ENCODE measurements at regions not wholly inside any gene's neighbourhood (a gene's known extent, or its start where the extent isn't known, plus 50 kb on each side); places are given as distances from the start of the nearest gene placed in this dataset.

GRCh38 chr12:124428792-124429281, 133.9 kb downstream of the RFLNA start:
- ATAC-seq (no peak), DNase-seq (no peak)

GRCh38 chr12:124428136-124428791, 133.4 kb downstream of the RFLNA start:
- ATAC-seq, result no peak
- no peak for DNase-seq

DNA sequence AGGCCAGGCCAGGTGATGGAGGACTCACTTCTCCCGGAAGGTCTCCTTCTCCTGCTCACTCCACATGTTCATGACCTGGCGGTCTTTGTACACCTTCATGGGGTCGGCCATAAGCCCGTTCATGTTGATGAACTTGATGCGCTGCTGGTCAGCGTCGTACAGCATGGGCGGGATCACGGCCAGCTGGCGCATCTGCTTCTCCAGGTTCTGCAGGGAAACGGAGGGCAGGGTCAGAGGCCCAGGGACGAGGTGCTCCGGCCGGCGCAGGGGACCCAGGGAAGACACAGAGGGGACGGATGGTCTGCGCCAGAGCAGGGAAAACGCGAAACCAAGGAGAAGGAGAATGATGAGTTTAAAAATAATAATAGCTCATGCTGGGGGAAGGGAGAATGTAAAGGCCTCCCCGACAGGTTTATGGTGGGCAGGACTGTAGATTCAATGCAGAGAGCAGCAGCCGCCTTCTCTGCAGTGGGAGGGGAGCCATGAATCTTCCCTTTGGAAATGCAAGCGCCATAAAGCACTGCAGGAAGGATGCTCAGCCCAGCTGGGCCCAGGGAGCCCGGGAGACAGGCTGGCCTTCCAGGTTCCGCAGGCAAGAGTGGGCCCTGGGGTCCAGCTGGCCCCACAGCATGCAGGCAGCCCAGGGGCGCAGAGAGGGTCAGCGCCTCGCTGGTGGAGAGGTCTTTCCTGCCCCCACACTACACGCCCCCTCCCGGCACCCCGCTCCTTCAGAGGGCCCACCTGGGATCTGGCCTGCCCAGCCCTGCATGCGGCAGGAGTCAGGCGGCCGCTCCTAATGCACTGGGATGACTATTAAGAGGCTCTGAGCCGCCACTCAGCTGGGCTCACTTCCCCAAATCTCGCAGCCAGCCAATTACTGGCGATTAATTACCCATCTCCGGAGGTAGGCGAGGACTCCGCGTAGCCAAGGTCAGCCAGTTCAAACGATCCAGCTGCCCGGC, 132.0 kb downstream of the RFLNA start:
- DNase-seq (no peak), ATAC-seq (no peak)

DNA sequence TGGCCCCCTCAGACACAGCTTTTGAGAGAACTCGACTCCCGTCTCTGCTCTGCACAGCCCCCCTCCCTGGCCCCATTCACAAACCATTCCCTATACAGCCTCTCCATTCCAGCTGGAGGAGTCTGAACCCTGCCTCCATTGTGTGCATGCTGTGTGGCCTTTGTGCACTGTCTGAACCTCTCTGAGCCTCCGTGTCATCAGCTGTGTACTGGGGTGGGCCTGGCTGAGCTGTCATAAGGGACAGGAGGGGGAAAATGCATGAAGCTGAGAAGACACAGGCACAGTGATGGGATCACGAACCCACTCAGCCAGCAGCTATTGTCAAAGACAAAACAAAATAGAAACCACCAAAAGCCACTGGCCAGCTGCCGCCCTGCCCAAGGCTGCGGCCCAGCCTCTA, 130.8 kb downstream of the RFLNA start:
- DNase-seq (no peak), ATAC-seq (no peak)

GRCh38 chr12:124424516-124424905, 129.6 kb downstream of the RFLNA start:
- ATAC-seq (no peak), DNase-seq (no peak)

GRCh38 chr12:124423761-124424515, 129.0 kb downstream of the RFLNA start:
- DNase-seq, result peak; percentile 12
- ATAC-seq, result no peak

- DNase-seq (no peak), ATAC-seq (no peak)
Measured at GRCh38 chr12:124422570-124423523, 128.0 kb downstream of the RFLNA start.

DNA sequence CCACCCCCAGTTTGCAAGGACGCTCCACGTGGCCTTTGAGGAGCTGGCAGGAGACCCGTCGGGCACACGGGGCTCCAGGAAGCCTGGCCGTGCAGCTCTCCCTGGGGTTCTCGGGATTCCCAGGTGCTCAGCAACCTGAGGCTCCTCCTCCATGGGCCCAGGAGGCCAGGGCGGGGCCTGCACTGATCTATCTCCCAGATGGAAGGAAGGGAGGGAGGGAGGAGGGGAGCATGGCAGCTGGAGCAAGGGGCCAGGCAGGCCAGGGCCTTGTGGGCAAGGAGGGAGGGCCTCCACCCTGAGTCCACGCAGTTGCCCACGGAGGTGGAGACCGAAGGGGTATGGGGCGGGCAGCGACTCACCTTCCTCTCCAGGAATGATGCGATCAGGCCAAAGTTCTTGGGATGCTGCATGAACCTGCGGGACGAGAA, 127.3 kb downstream of the RFLNA start:
- ATAC-seq (no peak), DNase-seq (no peak)

GRCh38 chr12:124420996-124421674, 126.2 kb downstream of the RFLNA start:
- no peak for DNase-seq
- ATAC-seq, result no peak

GRCh38 chr12:124420041-124420995, 125.4 kb downstream of the RFLNA start:
- DNase-seq, result no peak
- no peak for ATAC-seq

- DNase-seq (no peak), ATAC-seq (no peak)
Measured at GRCh38 chr12:124419292-124420040, 124.6 kb downstream of the RFLNA start.

DNA sequence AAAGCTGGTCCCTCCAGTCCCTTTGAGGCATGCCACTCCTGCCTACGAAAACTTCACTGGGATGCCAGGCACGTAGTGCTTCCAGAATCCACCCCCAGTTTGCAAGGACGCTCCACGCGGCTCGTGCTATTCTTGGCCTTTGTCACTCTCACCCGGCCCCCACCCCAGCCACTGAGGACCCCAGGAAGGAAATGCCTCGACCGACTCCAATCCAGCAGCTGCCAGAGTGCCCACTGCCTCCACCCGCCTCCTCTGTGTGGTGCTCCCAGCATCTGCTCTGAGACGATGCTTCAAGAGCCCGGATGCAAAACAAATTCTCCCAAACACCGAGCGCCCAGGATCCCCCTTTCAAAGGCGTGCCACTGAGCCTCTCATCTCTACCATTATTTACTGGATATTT, 123.9 kb downstream of the RFLNA start:
- ATAC-seq, result no peak
- DNase-seq, result no peak

DNA sequence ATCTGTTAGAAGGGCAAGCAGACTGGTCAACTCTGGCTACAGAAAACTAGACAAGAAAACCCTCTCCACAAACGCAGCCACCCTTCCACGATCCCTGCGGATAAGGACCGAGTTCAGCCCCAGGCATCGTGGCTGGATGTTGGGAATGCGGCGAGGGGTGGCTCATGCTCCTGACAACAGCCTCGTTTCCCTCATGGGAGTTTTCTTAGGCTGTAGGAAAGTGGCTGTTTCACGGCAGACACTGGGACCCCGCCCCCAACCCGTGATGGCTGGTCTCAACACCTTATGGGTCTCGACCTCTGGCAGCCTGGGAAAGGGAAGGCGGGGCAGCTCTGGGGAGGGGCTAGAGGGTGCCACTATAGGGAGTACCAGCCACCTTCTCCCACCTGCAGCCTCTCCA, 123.3 kb downstream of the RFLNA start:
- ATAC-seq (no peak), DNase-seq (no peak)

DNA sequence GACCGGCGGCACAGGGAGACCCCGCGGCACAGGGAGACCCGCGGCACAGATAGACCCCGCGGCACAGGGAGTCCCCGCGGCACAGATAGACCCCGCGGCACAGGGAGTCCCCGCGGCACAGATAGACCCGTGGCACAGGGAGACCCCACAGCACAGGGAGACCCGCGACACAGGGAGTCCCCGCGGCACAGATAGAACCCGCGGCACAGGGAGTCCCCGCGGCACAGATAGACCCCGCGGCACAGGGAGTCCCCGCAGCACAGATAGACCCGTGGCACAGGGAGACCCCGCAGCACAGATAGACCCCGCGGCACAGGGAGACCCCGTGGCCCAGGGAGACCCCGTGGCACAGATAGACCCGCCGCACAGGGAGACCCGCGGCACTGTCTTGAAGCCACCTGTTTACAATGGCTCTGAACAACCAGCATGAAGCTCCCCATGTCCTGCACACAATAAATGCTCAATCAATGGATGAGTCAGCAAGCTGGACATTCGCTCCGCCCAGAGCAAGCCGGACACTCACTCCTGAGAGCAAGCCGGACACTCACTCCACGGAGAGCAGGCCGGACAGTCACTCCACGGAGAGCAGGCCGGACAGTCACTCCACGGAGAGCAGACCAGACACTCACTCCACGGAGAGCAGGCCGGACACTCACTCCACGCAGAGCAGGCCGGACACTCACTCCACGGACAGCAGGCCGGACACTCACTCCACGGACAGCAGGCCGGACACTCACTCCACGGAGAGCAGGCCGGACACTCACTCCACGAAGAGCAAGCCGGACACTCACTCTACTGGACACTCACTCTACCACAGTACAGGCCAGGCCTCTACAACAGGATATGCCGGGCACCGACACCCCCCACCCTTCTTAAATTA, 121.9 kb downstream of the RFLNA start:
- no peak for DNase-seq
- no peak for ATAC-seq

DNA sequence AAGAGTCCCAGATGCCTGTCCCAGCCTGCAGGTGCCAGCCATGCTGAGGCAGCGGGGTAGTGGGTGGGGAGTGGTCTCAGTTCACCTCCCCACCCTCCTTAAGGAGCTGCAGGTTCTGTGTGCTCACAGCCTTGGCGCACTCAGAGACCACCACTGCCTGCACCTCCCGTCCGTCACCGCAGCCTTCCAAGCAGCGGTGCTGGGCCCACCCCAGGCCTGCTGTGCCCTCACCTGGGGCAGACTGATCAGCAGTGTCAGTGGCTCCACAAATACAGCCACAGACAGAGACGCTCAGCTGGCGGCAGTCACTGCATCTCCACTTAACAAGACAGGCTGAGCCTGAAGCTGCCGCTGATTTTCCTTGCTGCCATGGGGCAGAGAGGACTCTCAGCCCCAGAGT, 120.2 kb downstream of the RFLNA start:
- peak; percentile 19 for ATAC-seq
- no peak for DNase-seq

GRCh38 chr12:124413915-124414314, 119.0 kb downstream of the RFLNA start:
- no peak for DNase-seq
- ATAC-seq, result no peak

DNA sequence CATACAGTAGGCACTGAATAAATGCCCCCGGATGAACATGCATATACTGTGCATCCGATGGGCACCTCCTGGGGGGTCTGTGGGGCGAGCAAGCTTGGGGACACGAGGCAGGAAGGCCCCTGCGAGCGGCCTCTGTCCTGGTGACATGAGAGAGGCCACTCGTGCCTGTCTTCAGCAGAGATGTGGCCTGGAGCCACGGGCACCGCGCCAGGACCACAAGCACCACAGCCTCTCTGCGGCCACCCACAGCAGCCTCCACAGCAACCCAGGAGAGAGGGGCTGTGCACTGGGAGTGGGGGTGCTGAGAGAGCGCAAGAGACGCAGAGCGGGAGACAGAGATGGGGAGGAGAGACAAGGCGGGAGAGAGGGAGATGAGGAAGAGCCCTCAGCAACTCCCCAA, 118.5 kb downstream of the RFLNA start:
- ATAC-seq (no peak), DNase-seq (no peak)

DNA sequence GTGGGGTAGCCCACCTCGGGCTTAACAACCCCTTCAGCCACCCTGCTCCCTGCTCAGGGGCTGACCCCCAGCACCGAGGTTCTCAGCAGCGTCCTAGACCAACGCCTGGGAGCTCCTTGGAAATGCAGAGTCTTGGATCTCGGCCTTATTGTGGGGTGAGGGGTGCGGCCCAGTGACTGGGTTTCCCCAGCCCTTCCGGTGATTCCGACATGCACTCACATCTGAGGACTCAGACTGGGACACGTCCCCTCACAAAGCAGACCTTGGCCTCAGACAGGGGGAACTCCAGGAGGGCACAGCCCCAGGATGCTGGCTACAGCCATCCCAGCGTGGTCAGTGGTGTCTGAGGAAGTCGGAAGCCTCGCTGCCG, 117.7 kb downstream of the RFLNA start:
- DNase-seq, result no peak
- no peak for ATAC-seq
